GM23248 (cell line): ENCODE measurements at regions not wholly inside any gene's neighbourhood (a gene's known extent, or its start where the extent isn't known, plus 50 kb on each side); places are given as distances from the start of the nearest gene placed in this dataset.
"Not testable (repeated sequence)": the region's sequence is repeated elsewhere in the genome, so short reads cannot be mapped to it uniquely, and the experiment has no call there.

Experiments
- DNase-seq: peaks from one replicate; pipeline ENCODE4 v3.0.0-alpha.2; 2015
- H2AFZ ChIP-seq: fragments of 200-600 bp; sonication (generic); 2 replicates; pipeline ENCODE4 v1.6.1; 2016; ENCODE audit warnings: antibody characterized with exemption
- H3F3A ChIP-seq: fragments of 200-600 bp; sonication (generic); 2 replicates; pipeline ENCODE4 v1.6.1; 2016; ENCODE audit warnings: mild to moderate bottlenecking, antibody characterized with exemption, mixed run types; ENCODE audit not compliant: insufficient read depth
- H3K27ac ChIP-seq: fragments of 200-600 bp; sonication (generic); 2 replicates; pipeline ENCODE4 v1.5.1; 2016; ENCODE audit warnings: mild to moderate bottlenecking
- H3K27me3 ChIP-seq: fragments of 200-600 bp; sonication (generic); replicated peaks from 2 replicates; pipeline ENCODE4 v1.6.1; 2016; ENCODE audit warnings: mild to moderate bottlenecking; ENCODE audit not compliant: insufficient read depth
- H3K36me3 ChIP-seq: fragments of 200-600 bp; sonication (generic); 2 replicates; pipeline ENCODE4 v1.6.1; 2016; ENCODE audit warnings: low read depth, mild to moderate bottlenecking
- H3K4me1 ChIP-seq: fragments of 200-600 bp; sonication (generic); 2 replicates; pipeline ENCODE4 v1.6.1; 2016; ENCODE audit warnings: mild to moderate bottlenecking; ENCODE audit not compliant: insufficient read depth
- H3K4me2 ChIP-seq: fragments of 200-600 bp; sonication (generic); one replicate; pipeline ENCODE4 v1.6.1; 2016; ENCODE audit warnings: mild to moderate bottlenecking; ENCODE audit not compliant: unreplicated experiment
- H3K4me3 ChIP-seq: fragments of 200-600 bp; sonication (generic); 2 replicates; pipeline ENCODE4 v1.5.1; 2016; ENCODE audit warnings: mild to moderate bottlenecking
- H3K79me2 ChIP-seq: fragments of 200-600 bp; sonication (generic); 2 replicates; pipeline ENCODE4 v1.6.1; 2016; ENCODE audit warnings: mild to moderate bottlenecking; ENCODE audit not compliant: insufficient read depth
- H3K9ac ChIP-seq: fragments of 200-600 bp; sonication (generic); 2 replicates; pipeline ENCODE4 v1.6.1; 2016; ENCODE audit warnings: mild to moderate bottlenecking
- H3K9me2 ChIP-seq: fragments of 200-600 bp; sonication (generic); 2 replicates; pipeline ENCODE4 v1.6.1; 2016; ENCODE audit warnings: mixed run types, mild to moderate bottlenecking, moderate library complexity; ENCODE audit not compliant: insufficient read depth
- H3K9me3 ChIP-seq: fragments of 200-600 bp; sonication (generic); one replicate; pipeline ENCODE4 v1.6.1; 2017; ENCODE audit warnings: low read depth
- H4K20me1 ChIP-seq: fragments of 200-600 bp; sonication (generic); 2 replicates; pipeline ENCODE4 v1.6.0; 2016; ENCODE audit not compliant: insufficient read depth
- EZH2 ChIP-seq: fragments of 200-600 bp; sonication (generic); IDR thresholded peaks from 2 replicates; pipeline ENCODE4 v1.6.1; 2018; ENCODE audit warnings: antibody characterized with exemption, mild to moderate bottlenecking; ENCODE audit not compliant: insufficient read depth, poor library complexity, severe bottlenecking
- EZH2phosphoT487 ChIP-seq: fragments of 200-600 bp; sonication (generic); IDR thresholded peaks from 2 replicates; pipeline ENCODE4 v1.6.1; 2018; ENCODE audit warnings: antibody characterized with exemption, moderate library complexity, mild to moderate bottlenecking, low read depth; ENCODE audit not compliant: insufficient read depth
- WGBS, 2 experiments: methylation state at CpG; one replicate each; pipeline ENCODE4 v1.1.6; 2015 to 2017; ENCODE audit warnings: low lambda C conversion rate in 2 of 2, low coverage in 1 of 2; ENCODE audit errors: missing lambda C conversion rate in 2 of 2; 5-methylcytosine and 5-hydroxymethylcytosine counted together
- in situ Hi-C: fragments of 300-500 bp; cut with MboI; formaldehyde crosslinking; loops from 2 replicates; pipeline ENCODE4 v1.15.0; 2020

DNA sequence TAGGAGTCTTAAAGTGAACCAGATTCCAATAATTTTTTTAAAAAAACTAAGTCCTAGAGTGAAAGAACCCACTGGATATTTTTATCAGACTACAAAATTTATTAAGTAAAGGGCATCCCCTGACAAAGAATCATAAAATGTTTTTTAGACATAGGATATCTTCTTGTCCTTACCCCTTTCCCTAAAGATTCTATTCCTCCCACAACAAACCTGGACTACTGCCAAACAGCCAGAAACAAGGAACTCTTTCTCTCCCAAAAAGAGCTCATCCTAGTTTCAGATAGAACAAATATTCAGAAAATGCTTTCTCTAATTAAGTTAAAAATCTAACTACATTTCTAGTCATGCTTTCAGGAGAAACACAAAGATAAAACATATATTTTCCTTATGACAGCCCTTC is 327.1 kb downstream of the FAM181B start:
- Histone ChIP-seq H3K27me3 (no peaks in the 10 kb centered on the region), H3K4me1 (no peaks in the 10 kb centered on the region), H3K4me3 (no peak overlapping the region), H3K9ac (no peak overlapping the region), H3K27ac (no peak overlapping the region), H2AFZ (no peak overlapping the region), H3K9me3 (no peaks in the 10 kb centered on the region), H3K79me2 (no peaks in the 10 kb centered on the region), H4K20me1 (no peaks in the 10 kb centered on the region), H3K4me2 (no peak overlapping the region), H3K9me2 (no peaks in the 10 kb centered on the region), H3F3A (no peaks in the 10 kb centered on the region), H3K36me3 (no peaks in the 10 kb centered on the region)
- in situ Hi-C loops, result no loop called here
- no peak for DNase-seq
- no peak for TF ChIP-seq EZH2phosphoT487

GRCh38 chr11:82405421-82405820 is 328.2 kb downstream of the FAM181B start:
- no peak overlapping the region for H3K27ac ChIP-seq
- no peaks in the 10 kb centered on the region for H3F3A ChIP-seq
- no peak for TF ChIP-seq EZH2phosphoT487
- no peak for TF ChIP-seq EZH2
- H3K4me3 ChIP-seq, result no peak overlapping the region
- H3K4me1 ChIP-seq, result no peaks in the 10 kb centered on the region
- H3K36me3 ChIP-seq, result no peaks in the 10 kb centered on the region
- no peaks in the 10 kb centered on the region for H4K20me1 ChIP-seq
- H3K9me2 ChIP-seq, result no peaks in the 10 kb centered on the region
- H3K9ac ChIP-seq, result no peak overlapping the region
- H2AFZ ChIP-seq, result no peak overlapping the region
- in situ Hi-C loops, result no loop called here
- no peaks in the 10 kb centered on the region for H3K9me3 ChIP-seq
- no peaks in the 10 kb centered on the region for H3K27me3 ChIP-seq
- 2 to 6% methylated on average over 5 of the region's 5 CpGs for WGBS, 2 experiments
- DNase-seq, result no peak
- no peak overlapping the region for H3K4me2 ChIP-seq
- no peaks in the 10 kb centered on the region for H3K79me2 ChIP-seq

DNA sequence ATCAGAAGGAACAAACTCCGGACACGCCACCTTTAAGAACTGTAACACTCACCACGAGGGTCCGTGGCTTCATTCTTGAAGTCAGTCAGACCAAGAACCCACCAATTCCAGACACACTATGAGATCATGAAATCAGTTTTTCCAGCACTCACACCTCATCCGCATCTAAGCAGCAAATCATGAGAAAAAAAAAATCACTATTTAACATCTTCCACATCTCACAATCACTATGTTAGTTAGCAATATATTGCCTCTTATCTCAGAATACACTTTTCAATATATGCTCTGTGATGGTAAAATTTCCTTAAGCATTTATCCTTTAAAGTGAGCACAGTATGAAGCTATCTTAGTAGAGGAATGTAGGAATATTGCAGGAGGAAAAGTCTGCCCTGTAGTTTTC is 328.7 kb downstream of the FAM181B start:
- WGBS, 2 experiments, result 44 to 56% methylated on average over 5 of the region's 5 CpGs
- no peak for DNase-seq
- no peak overlapping the region for H3K27ac ChIP-seq
- no peak overlapping the region for H3K4me3 ChIP-seq
- H3F3A ChIP-seq, result no peaks in the 10 kb centered on the region
- H4K20me1 ChIP-seq, result no peaks in the 10 kb centered on the region
- no peak overlapping the region for H3K4me2 ChIP-seq
- no peaks in the 10 kb centered on the region for H3K4me1 ChIP-seq
- in situ Hi-C loops, result no loop called here
- H3K79me2 ChIP-seq, result no peaks in the 10 kb centered on the region
- no peaks in the 10 kb centered on the region for H3K27me3 ChIP-seq
- no peaks in the 10 kb centered on the region for H3K36me3 ChIP-seq
- no peaks in the 10 kb centered on the region for H3K9me2 ChIP-seq
- TF ChIP-seq EZH2phosphoT487, result no peak
- TF ChIP-seq EZH2, result no peak
- H3K9ac ChIP-seq, result no peak overlapping the region
- no peaks in the 10 kb centered on the region for H3K9me3 ChIP-seq
- H2AFZ ChIP-seq, result no peak overlapping the region

- H3K36me3 ChIP-seq, result no peaks in the 10 kb centered on the region
- in situ Hi-C loops, result no loop called here
- no peak overlapping the region for H3K27ac ChIP-seq
- no peak overlapping the region for H3K4me2 ChIP-seq
- H3K79me2 ChIP-seq, result no peaks in the 10 kb centered on the region
- H3K4me1 ChIP-seq, result no peaks in the 10 kb centered on the region
- H3K27me3 ChIP-seq, result no peaks in the 10 kb centered on the region
- H2AFZ ChIP-seq, result no peak overlapping the region
- H4K20me1 ChIP-seq, result no peaks in the 10 kb centered on the region
- no peaks in the 10 kb centered on the region for H3F3A ChIP-seq
- H3K9me3 ChIP-seq, result no peaks in the 10 kb centered on the region
- no peak for TF ChIP-seq EZH2phosphoT487
- no peak for TF ChIP-seq EZH2
- no peaks in the 10 kb centered on the region for H3K9me2 ChIP-seq
- DNase-seq, result no peak
- no peak overlapping the region for H3K4me3 ChIP-seq
- 73% methylated on average over 31 to 49 of the region's 49 CpGs for WGBS, 2 experiments
- no peak overlapping the region for H3K9ac ChIP-seq
Observed at GRCh38 chr11:82403640-82404305, 329.9 kb downstream of the FAM181B start.

- H3K27ac ChIP-seq, result no peak overlapping the region
- H3K9me2 ChIP-seq, result no peaks in the 10 kb centered on the region
- no peak for TF ChIP-seq EZH2
- TF ChIP-seq EZH2phosphoT487, result no peak
- no peaks in the 10 kb centered on the region for H3K9me3 ChIP-seq
- H3K4me1 ChIP-seq, result no peaks in the 10 kb centered on the region
- no peaks in the 10 kb centered on the region for H3K79me2 ChIP-seq
- H4K20me1 ChIP-seq, result no peaks in the 10 kb centered on the region
- no peak overlapping the region for H2AFZ ChIP-seq
- no peak for DNase-seq
- H3K36me3 ChIP-seq, result no peaks in the 10 kb centered on the region
- WGBS, 2 experiments, result 65% methylated on average over 4 of the region's 4 CpGs
- in situ Hi-C loops, result no loop called here
- H3K9ac ChIP-seq, result no peak overlapping the region
- no peaks in the 10 kb centered on the region for H3F3A ChIP-seq
- H3K27me3 ChIP-seq, result no peaks in the 10 kb centered on the region
- no peak overlapping the region for H3K4me2 ChIP-seq
- no peak overlapping the region for H3K4me3 ChIP-seq
Observed at GRCh38 chr11:82398300-82398815, 335.3 kb downstream of the FAM181B start.

GRCh38 chr11:82396639-82397038 is 337.0 kb downstream of the FAM181B start:
- H2AFZ ChIP-seq, H3K9ac ChIP-seq, in situ Hi-C loops, H3K27ac ChIP-seq, H3K79me2 ChIP-seq, H3K36me3 ChIP-seq, H3K4me2 ChIP-seq, H3K27me3 ChIP-seq, H3K9me3 ChIP-seq, H3F3A ChIP-seq, H3K4me3 ChIP-seq, DNase-seq, H3K4me1 ChIP-seq, H4K20me1 ChIP-seq, H3K9me2 ChIP-seq: not testable (repeated sequence)
- WGBS, 2 experiments, result 32 to 37% methylated on average over 5 of the region's 5 CpGs
